WTC11 (cell line): ENCODE measurements at regions not wholly inside any gene's neighbourhood (a gene's known extent, or its start where the extent isn't known, plus 50 kb on each side); places are given as distances from the start of the nearest gene placed in this dataset.

Source experiments
- ATAC-seq: fragments of 200-7000 bp; cut with Tn5 transposase; 2 replicates; pipeline ENCODE4 v1.10.0; 2021; ENCODE audit warnings: mild to moderate bottlenecking, moderate library complexity
- CTCF ChIA-PET: fragments of 300-600 bp; sonication (Branson Sonifier 250); formaldehyde crosslinking; loops from one replicate; lab custom pipeline; 2021; ENCODE audit warnings: antibody characterized with exemption; lab: Charles Lee
- POLR2A ChIA-PET: fragments of 350-600 bp; sonication (Branson Sonifier 250); formaldehyde crosslinking; loops from one replicate; lab custom pipeline; 2021; ENCODE audit warnings: antibody characterized with exemption; lab: Charles Lee
- DNase-seq: peaks from one replicate; pipeline ENCODE4 v3.0.0; 2021; ENCODE audit warnings: low spot score
- H3K27ac Mint-ChIP-seq: 2 replicates; pipeline ENCODE4 v1.8.0; 2021; ENCODE audit warnings: mixed read lengths
- H3K27me3 Mint-ChIP-seq: 2 replicates; pipeline ENCODE4 v1.8.0; 2021; ENCODE audit warnings: low read depth, mild to moderate bottlenecking, moderate library complexity, mixed read lengths
- H3K36me3 Mint-ChIP-seq: 2 replicates; pipeline ENCODE4 v1.8.0; 2021; ENCODE audit warnings: mixed read lengths
- H3K4me1 Mint-ChIP-seq: 2 replicates; pipeline ENCODE4 v1.8.0; 2022; ENCODE audit warnings: mixed read lengths
- H3K4me3 Mint-ChIP-seq: 2 replicates; pipeline ENCODE4 v1.8.0; 2021; ENCODE audit warnings: mild to moderate bottlenecking, moderate library complexity, mixed read lengths
- H3K9me3 Mint-ChIP-seq: 2 replicates; pipeline ENCODE4 v1.8.0; 2021; ENCODE audit warnings: mixed read lengths
- AR ChIP-seq: fragments of 250-450 bp; sonication (Bioruptor Pico); IDR thresholded peaks from 2 replicates; pipeline ENCODE4 v1.9.0; 2021; ENCODE audit warnings: mild to moderate bottlenecking
- ARID4B ChIP-seq: sonication (generic); formaldehyde crosslinking; IDR thresholded peaks from 2 replicates; pipeline ENCODE4 v1.8.0; 2023; ENCODE audit warnings: missing genetic modification reagents, mild to moderate bottlenecking, borderline replicate concordance
- ATF1 ChIP-seq: sonication (generic); formaldehyde crosslinking; IDR thresholded peaks from 2 replicates; pipeline ENCODE4 v1.8.1; 2023; ENCODE audit warnings: mild to moderate bottlenecking, moderate library complexity, missing genetic modification reagents
- ATF3 ChIP-seq: sonication (generic); formaldehyde crosslinking; conservative IDR thresholded peaks from 2 replicates; pipeline ENCODE4 v1.8.1; 2022; ENCODE audit warnings: mild to moderate bottlenecking, missing genetic modification reagents
- ETV6 ChIP-seq: sonication (generic); formaldehyde crosslinking; IDR thresholded peaks from 2 replicates; pipeline ENCODE4 v1.8.1; 2022; ENCODE audit warnings: mild to moderate bottlenecking, missing genetic modification reagents
- GABPB1 ChIP-seq: sonication (generic); formaldehyde crosslinking; IDR thresholded peaks from 2 replicates; pipeline ENCODE4 v1.8.1; 2023; ENCODE audit warnings: mild to moderate bottlenecking, missing genetic modification reagents
- NFE2L1 ChIP-seq: sonication (generic); formaldehyde crosslinking; IDR thresholded peaks from 2 replicates; pipeline ENCODE4 v1.8.1; 2023; ENCODE audit warnings: missing genetic modification reagents
- NR3C1 ChIP-seq: sonication (generic); formaldehyde crosslinking; conservative IDR thresholded peaks from 2 replicates; pipeline ENCODE4 v1.8.1; 2023; ENCODE audit warnings: low read depth, mild to moderate bottlenecking, missing genetic modification reagents
- PRRX2 ChIP-seq: fragments of 250-450 bp; sonication (Bioruptor Pico); IDR thresholded peaks from 2 replicates; pipeline ENCODE4 v1.8.0; 2021; ENCODE audit warnings: mild to moderate bottlenecking
- SMAD4 ChIP-seq: sonication (generic); formaldehyde crosslinking; IDR thresholded peaks from 2 replicates; pipeline ENCODE4 v1.8.0; 2022; ENCODE audit warnings: mild to moderate bottlenecking, missing genetic modification reagents
- TCF7 ChIP-seq: sonication (generic); formaldehyde crosslinking; IDR thresholded peaks from 2 replicates; pipeline ENCODE4 v1.8.0; 2022; ENCODE audit warnings: mild to moderate bottlenecking, low read depth, missing genetic modification reagents, moderate library complexity
- TEAD1 ChIP-seq: sonication (generic); formaldehyde crosslinking; IDR thresholded peaks from 2 replicates; pipeline ENCODE4 v1.8.0; 2022; ENCODE audit warnings: mild to moderate bottlenecking, missing genetic modification reagents
- TEAD4 ChIP-seq: sonication (generic); formaldehyde crosslinking; IDR thresholded peaks from 2 replicates; pipeline ENCODE4 v1.8.0; 2022; ENCODE audit warnings: mild to moderate bottlenecking, missing genetic modification reagents
- ZBTB21 ChIP-seq: sonication (generic); formaldehyde crosslinking; IDR thresholded peaks from 2 replicates; pipeline ENCODE4 v1.8.1; 2023; ENCODE audit warnings: mild to moderate bottlenecking, missing genetic modification reagents, borderline replicate concordance
- ZNF423 ChIP-seq: fragments of 250-450 bp; sonication (Bioruptor Pico); IDR thresholded peaks from 2 replicates; pipeline ENCODE4 v2.1.2; 2022; ENCODE audit warnings: mild to moderate bottlenecking, moderate library complexity
- TF ChIP-seq, protein P1 (sequence below): sonication (generic); formaldehyde crosslinking; IDR thresholded peaks from 2 replicates; pipeline ENCODE4 v1.8.0; 2022; ENCODE audit warnings: missing genetic modification reagents
- TF ChIP-seq, protein P2 (sequence below): sonication (generic); formaldehyde crosslinking; IDR thresholded peaks from 2 replicates; pipeline ENCODE4 v1.8.1; 2022; ENCODE audit warnings: low read depth, mild to moderate bottlenecking, moderate library complexity, missing genetic modification reagents, borderline replicate concordance
- TF ChIP-seq, protein P3 (sequence below): fragments of 200-600 bp; IDR thresholded peaks from 2 replicates; pipeline ENCODE4 v1.8.0; 2022; ENCODE audit warnings: antibody characterized with exemption

- no peak for TF ChIP-seq TCF7 (CRISPR knock-in tag)
- TF ChIP-seq ATF3 (CRISPR knock-in tag) = no peak
- TF ChIP-seq, protein P1, sequence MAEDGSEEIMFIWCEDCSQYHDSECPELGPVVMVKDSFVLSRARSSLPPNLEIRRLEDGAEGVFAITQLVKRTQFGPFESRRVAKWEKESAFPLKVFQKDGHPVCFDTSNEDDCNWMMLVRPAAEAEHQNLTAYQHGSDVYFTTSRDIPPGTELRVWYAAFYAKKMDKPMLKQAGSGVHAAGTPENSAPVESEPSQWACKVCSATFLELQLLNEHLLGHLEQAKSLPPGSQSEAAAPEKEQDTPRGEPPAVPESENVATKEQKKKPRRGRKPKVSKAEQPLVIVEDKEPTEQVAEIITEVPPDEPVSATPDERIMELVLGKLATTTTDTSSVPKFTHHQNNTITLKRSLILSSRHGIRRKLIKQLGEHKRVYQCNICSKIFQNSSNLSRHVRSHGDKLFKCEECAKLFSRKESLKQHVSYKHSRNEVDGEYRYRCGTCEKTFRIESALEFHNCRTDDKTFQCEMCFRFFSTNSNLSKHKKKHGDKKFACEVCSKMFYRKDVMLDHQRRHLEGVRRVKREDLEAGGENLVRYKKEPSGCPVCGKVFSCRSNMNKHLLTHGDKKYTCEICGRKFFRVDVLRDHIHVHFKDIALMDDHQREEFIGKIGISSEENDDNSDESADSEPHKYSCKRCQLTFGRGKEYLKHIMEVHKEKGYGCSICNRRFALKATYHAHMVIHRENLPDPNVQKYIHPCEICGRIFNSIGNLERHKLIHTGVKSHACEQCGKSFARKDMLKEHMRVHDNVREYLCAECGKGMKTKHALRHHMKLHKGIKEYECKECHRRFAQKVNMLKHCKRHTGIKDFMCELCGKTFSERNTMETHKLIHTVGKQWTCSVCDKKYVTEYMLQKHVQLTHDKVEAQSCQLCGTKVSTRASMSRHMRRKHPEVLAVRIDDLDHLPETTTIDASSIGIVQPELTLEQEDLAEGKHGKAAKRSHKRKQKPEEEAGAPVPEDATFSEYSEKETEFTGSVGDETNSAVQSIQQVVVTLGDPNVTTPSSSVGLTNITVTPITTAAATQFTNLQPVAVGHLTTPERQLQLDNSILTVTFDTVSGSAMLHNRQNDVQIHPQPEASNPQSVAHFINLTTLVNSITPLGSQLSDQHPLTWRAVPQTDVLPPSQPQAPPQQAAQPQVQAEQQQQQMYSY (CRISPR knock-in tag) = no peak
- TF ChIP-seq, protein P2, sequence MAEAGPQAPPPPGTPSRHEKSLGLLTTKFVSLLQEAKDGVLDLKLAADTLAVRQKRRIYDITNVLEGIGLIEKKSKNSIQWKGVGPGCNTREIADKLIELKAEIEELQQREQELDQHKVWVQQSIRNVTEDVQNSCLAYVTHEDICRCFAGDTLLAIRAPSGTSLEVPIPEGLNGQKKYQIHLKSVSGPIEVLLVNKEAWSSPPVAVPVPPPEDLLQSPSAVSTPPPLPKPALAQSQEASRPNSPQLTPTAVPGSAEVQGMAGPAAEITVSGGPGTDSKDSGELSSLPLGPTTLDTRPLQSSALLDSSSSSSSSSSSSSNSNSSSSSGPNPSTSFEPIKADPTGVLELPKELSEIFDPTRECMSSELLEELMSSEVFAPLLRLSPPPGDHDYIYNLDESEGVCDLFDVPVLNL (CRISPR knock-in tag) = no peak
- TF ChIP-seq TEAD1 = no peak
These were observed 888.1 kb downstream of the TMEM121 start (continued) for GRCh38 chr14:106414464-106414863.

DNA sequence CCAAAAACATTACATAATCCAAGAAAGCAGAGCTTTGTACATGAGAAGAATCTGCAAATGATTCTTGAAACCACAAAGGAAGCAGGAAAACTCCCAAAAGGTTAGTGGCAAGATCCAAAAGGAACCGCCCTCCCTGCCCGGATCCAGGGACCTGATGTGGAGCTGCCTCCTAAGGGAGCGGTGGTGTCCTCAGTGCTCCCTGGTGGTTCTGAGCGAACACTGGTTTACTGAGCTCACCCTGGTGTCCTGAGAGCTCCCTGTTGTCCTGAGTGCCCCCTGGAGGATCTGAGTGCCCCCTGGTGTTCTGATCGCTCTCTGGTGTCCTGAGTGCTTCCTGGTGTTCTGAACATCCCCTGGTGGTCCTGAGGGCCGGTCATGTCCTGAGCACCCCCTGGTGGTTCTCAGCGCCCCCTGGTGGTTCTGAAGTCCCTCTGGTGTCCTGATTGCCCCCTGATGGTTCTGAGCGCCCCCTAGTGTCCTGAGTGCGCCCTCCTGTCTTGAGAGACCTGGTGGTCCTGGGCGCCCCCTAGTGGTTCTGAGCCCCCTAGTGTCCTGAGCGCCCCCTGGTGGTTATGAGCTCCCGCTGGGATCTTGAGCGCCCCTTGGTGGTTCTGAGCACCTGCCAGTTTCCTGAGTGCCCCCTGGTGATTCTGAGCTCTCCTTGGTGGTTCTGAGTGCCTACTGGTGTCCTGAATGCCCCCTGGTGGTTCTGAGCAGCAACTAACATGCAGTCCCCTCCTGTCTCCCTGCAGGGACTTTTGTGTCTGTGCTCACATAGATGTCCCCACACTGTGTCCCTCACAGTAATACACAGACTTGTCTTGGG is 891.1 kb downstream of the TMEM121 start:
- H3K4me1 Mint-ChIP-seq = no peaks in the 10 kb centered on the region
- no peaks in the 10 kb centered on the region for H3K27me3 Mint-ChIP-seq
- ChIA-PET CTCF (interaction anchor here (0.8 kb wide), 1 partner anchor 413 kb away, joined by 3 read pairs; no protein-coding TSS in a partner anchor), POLR2A (no interaction called here)
- no peak for ATAC-seq
- no peak overlapping the region for H3K4me3 Mint-ChIP-seq
- peaks cover 45% of the 10 kb centered on the region for H3K9me3 Mint-ChIP-seq
- DNase-seq = peak; percentile 46
- peaks cover 43% of the 10 kb centered on the region for H3K36me3 Mint-ChIP-seq
- TF ChIP-seq TEAD4 (CRISPR knock-in tag) (no peak), ETV6 (CRISPR knock-in tag) (no peak), ATF1 (no peak), GABPB1 (CRISPR knock-in tag) (no peak), PRRX2 (CRISPR knock-in tag) (no peak), NR3C1 (CRISPR knock-in tag) (no peak)
- TF ChIP-seq, protein P3, sequence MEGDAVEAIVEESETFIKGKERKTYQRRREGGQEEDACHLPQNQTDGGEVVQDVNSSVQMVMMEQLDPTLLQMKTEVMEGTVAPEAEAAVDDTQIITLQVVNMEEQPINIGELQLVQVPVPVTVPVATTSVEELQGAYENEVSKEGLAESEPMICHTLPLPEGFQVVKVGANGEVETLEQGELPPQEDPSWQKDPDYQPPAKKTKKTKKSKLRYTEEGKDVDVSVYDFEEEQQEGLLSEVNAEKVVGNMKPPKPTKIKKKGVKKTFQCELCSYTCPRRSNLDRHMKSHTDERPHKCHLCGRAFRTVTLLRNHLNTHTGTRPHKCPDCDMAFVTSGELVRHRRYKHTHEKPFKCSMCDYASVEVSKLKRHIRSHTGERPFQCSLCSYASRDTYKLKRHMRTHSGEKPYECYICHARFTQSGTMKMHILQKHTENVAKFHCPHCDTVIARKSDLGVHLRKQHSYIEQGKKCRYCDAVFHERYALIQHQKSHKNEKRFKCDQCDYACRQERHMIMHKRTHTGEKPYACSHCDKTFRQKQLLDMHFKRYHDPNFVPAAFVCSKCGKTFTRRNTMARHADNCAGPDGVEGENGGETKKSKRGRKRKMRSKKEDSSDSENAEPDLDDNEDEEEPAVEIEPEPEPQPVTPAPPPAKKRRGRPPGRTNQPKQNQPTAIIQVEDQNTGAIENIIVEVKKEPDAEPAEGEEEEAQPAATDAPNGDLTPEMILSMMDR = peak; percentile 87
- no peak overlapping the region for H3K27ac Mint-ChIP-seq

DNA sequence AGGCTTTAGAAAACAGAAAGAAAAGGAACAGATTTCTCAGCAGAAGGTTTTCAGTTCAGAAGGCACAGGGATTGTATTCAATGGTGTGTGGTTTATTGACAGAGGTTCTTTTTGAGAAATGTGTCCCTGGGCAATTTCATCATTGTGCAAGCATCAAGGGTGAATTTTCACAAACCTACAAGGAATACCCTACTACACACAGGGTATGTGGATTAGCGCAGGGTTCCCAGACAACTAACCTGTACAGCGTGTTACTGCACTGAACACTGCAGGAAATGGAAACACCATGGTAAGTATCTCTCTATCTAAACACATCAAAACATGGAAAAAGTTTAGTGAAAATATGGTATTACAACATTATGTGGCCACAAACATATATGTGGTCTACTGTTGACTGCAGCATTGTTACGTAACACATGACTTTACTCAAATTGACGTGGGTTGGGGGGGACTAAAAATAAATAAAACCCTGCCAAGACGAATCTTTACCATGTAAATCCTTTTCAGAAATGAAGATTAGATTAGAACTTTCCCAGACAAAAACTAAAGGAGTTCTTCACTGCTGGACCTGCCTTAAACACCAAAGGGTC is 893.1 kb downstream of the TMEM121 start:
- peaks cover 60% of the 10 kb centered on the region for H3K9me3 Mint-ChIP-seq
- TF ChIP-seq ZNF423 (CRISPR knock-in tag) (no peak), NR3C1 (CRISPR knock-in tag) (no peak), ARID4B (no peak), NFE2L1 (no peak), ZBTB21 (no peak), SMAD4 (CRISPR knock-in tag) (no peak), AR (CRISPR knock-in tag) (no peak)

More for the DNA sequence above, 893.1 kb downstream of the TMEM121 start:
- no peak for ATAC-seq
- ChIA-PET CTCF (no interaction called here), POLR2A (no interaction called here)
- Mint-ChIP-seq H3K27ac (no peak overlapping the region), H3K36me3 (peaks cover 62% of the 10 kb centered on the region), H3K4me1 (no peaks in the 10 kb centered on the region), H3K4me3 (no peak overlapping the region), H3K27me3 (peaks cover 6% of the 10 kb centered on the region; the same call in 1 of the 2 replicates)
- DNase-seq = no peak
